Neural cell (in vitro differentiated cells): ENCODE measurements at regions not wholly inside any gene's neighbourhood (a gene's known extent, or its start where the extent isn't known, plus 50 kb on each side); places are given as distances from the start of the nearest gene placed in this dataset.

Experiments used
- H2AFZ ChIP-seq: fragments of 200-600, 300-800 bp; sonication (generic), shearing (Covaris generic); 2 replicates; pipeline ENCODE4 v1.6.0; 2014; ENCODE audit warnings: low read depth, mild to moderate bottlenecking, antibody characterized with exemption, low read length, moderate library complexity
- H3F3A ChIP-seq: fragments of 200-600 bp; shearing (Covaris generic); 2 replicates; pipeline ENCODE4 v1.6.1; 2016; ENCODE audit warnings: mild to moderate bottlenecking, moderate library complexity, mixed read lengths, antibody characterized with exemption, low read length; ENCODE audit not compliant: insufficient read depth, poor library complexity, severe bottlenecking
- H3K27ac ChIP-seq: fragments of 200-600, 300-800 bp; sonication (generic), shearing (Covaris generic); 2 replicates; pipeline ENCODE4 v1.5.1; 2014; ENCODE audit warnings: mild to moderate bottlenecking, low read length, moderate library complexity
- H3K27me3 ChIP-seq: fragments of 300-800, 200-600 bp; sonication (generic), shearing (Covaris generic); 2 replicates; pipeline ENCODE4 v1.6.0; 2014; ENCODE audit warnings: mild to moderate bottlenecking, low read depth, low read length, moderate library complexity; ENCODE audit not compliant: insufficient read depth
- H3K36me3 ChIP-seq: fragments of 300-800, 200-600 bp; sonication (generic), shearing (Covaris generic); 2 replicates; pipeline ENCODE4 v1.5.1; 2014; ENCODE audit warnings: mild to moderate bottlenecking, antibody characterized with exemption, low read length, moderate library complexity; ENCODE audit not compliant: insufficient read depth
- H3K4me2 ChIP-seq: fragments of 300-800, 200-600 bp; sonication (generic), shearing (Covaris generic); 2 replicates; pipeline ENCODE4 v1.6.0; 2014; ENCODE audit warnings: mild to moderate bottlenecking, low read length
- H3K4me3 ChIP-seq: fragments of 300-800, 200-600 bp; sonication (generic), shearing (Covaris generic); 2 replicates; pipeline ENCODE4 v1.5.1; 2014; ENCODE audit warnings: mild to moderate bottlenecking, low read length, moderate library complexity
- H3K79me2 ChIP-seq: fragments of 200-600 bp; shearing (Covaris generic); replicated peaks from 2 replicates; pipeline ENCODE4 v1.6.0; 2014; ENCODE audit warnings: mild to moderate bottlenecking, low read length, moderate library complexity; ENCODE audit not compliant: insufficient read depth
- H3K9ac ChIP-seq: fragments of 300-800, 200-600 bp; sonication (generic), shearing (Covaris generic); 2 replicates; pipeline ENCODE4 v1.6.1; 2016; ENCODE audit warnings: mild to moderate bottlenecking, low read length, mixed read lengths
- H3K9me2 ChIP-seq: fragments of 200-600 bp; shearing (Covaris generic); 2 replicates; pipeline ENCODE4 v1.6.1; 2016; ENCODE audit warnings: mild to moderate bottlenecking, low read length, mixed read lengths; ENCODE audit not compliant: insufficient read depth
- H3K9me3 ChIP-seq: fragments of 200-600, 300-800 bp; sonication (generic), shearing (Covaris generic); 2 replicates; pipeline ENCODE4 v1.6.1; 2016; ENCODE audit warnings: mild to moderate bottlenecking, mixed run types, low read length, moderate library complexity, mixed read lengths
- H4K20me1 ChIP-seq: fragments of 200-600 bp; shearing (Covaris generic); 2 replicates; pipeline ENCODE4 v1.6.1; 2016; ENCODE audit warnings: mild to moderate bottlenecking, mixed run types; ENCODE audit not compliant: insufficient read depth
- EP300 ChIP-seq: fragments of 450-650 bp; conservative IDR thresholded peaks from 2 replicates; pipeline ENCODE4 v1.6.1; 2014; ENCODE audit warnings: antibody characterized with exemption, mild to moderate bottlenecking, moderate library complexity; ENCODE audit not compliant: poor library complexity, severe bottlenecking
- EZH2 ChIP-seq: fragments of 200-600, 300-800 bp; shearing (Covaris generic), sonication (generic); IDR thresholded peaks from 2 replicates; pipeline ENCODE4 v1.6.1; 2014; ENCODE audit warnings: antibody characterized with exemption, low read length, borderline replicate concordance, mild to moderate bottlenecking; ENCODE audit not compliant: insufficient read depth, poor library complexity, severe bottlenecking
- MXI1 ChIP-seq: fragments of 450-650 bp; conservative IDR thresholded peaks from 2 replicates; pipeline ENCODE4 v1.6.1; 2014; ENCODE audit warnings: antibody characterized with exemption, mild to moderate bottlenecking; ENCODE audit not compliant: poor library complexity, severe bottlenecking
- POLR2AphosphoS5 ChIP-seq: IDR thresholded peaks from 2 replicates; pipeline ENCODE4 v1.6.1; 2012
- RAD21 ChIP-seq: fragments of 450-650 bp; conservative IDR thresholded peaks from 2 replicates; pipeline ENCODE4 v1.6.1; 2014; ENCODE audit warnings: antibody characterized with exemption, mild to moderate bottlenecking, moderate library complexity
- SMC3 ChIP-seq: fragments of 450-650 bp; conservative IDR thresholded peaks from 2 replicates; pipeline ENCODE4 v1.6.1; 2014; ENCODE audit warnings: antibody characterized with exemption, mild to moderate bottlenecking, moderate library complexity; ENCODE audit not compliant: poor library complexity
- TAF1 ChIP-seq: IDR thresholded peaks from 2 replicates; pipeline ENCODE4 v1.6.1; 2012; ENCODE audit warnings: low read depth
- TF ChIP-seq, protein P1 (sequence below): IDR thresholded peaks from 2 replicates; pipeline ENCODE4 v1.6.1; 2012; ENCODE audit warnings: borderline replicate concordance
- TF ChIP-seq, protein P2 (sequence below): fragments of 450-650 bp; IDR thresholded peaks from 2 replicates; pipeline ENCODE4 v1.5.1; 2014; ENCODE audit warnings: antibody characterized with exemption, mild to moderate bottlenecking, moderate library complexity; ENCODE audit not compliant: poor library complexity, severe bottlenecking

DNA sequence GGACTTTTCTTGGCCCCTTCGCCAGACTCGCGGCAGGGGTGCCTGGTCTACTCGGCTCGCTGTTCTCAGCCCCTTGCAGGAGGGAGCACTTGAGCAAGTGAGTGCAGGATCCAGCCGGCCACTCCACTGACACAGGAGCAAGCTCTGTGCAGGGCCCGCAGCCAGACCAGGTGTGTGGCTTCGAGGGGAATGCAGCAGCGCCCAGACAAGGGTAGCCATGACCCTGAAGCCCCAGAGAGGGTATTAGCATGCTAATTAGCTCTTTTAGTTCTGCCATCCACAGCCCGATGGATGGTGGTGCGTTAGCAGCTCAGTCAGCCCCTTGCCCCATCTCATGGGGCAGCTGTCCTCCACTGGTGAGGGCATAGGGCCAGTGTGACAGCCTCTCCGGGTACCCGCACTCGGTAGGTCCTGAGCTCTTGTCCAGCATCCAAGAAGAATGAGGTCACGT is 103.2 kb upstream of the HS6ST1 start:
- Histone ChIP-seq H3K9ac (no peak overlapping the region), H3F3A (no peaks in the 10 kb centered on the region)

DNA sequence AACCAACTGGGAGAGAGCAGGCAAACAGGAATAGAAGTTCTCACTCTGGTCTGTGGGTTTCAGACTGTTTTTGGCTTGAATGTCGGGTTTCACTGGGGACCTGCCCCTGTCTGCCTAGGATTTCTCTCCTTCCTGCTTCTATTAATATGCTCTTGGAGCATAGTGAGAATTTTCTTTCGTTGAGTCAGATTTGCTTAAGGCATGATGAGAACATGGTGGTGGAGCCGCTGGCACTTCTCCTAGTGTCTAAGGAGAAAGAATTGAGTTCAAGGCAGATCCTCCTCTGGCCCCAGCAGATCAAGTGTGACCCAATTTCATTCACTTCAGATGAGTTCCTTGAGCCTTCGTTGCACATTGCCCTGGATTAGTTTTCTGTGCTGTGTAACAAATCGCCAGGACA is 103.9 kb upstream of the HS6ST1 start:
- no peaks in the 10 kb centered on the region for H3K9me3 ChIP-seq
- H3K27ac ChIP-seq, result no peak overlapping the region
- no peaks in the 10 kb centered on the region for H4K20me1 ChIP-seq
- no peak overlapping the region for H3K9ac ChIP-seq
- no peaks in the 10 kb centered on the region for H3K79me2 ChIP-seq
- no peak overlapping the region for H3K4me3 ChIP-seq
- H3F3A ChIP-seq, result no peaks in the 10 kb centered on the region
- H3K36me3 ChIP-seq, result no peaks in the 10 kb centered on the region
- TF ChIP-seq, protein P1, sequence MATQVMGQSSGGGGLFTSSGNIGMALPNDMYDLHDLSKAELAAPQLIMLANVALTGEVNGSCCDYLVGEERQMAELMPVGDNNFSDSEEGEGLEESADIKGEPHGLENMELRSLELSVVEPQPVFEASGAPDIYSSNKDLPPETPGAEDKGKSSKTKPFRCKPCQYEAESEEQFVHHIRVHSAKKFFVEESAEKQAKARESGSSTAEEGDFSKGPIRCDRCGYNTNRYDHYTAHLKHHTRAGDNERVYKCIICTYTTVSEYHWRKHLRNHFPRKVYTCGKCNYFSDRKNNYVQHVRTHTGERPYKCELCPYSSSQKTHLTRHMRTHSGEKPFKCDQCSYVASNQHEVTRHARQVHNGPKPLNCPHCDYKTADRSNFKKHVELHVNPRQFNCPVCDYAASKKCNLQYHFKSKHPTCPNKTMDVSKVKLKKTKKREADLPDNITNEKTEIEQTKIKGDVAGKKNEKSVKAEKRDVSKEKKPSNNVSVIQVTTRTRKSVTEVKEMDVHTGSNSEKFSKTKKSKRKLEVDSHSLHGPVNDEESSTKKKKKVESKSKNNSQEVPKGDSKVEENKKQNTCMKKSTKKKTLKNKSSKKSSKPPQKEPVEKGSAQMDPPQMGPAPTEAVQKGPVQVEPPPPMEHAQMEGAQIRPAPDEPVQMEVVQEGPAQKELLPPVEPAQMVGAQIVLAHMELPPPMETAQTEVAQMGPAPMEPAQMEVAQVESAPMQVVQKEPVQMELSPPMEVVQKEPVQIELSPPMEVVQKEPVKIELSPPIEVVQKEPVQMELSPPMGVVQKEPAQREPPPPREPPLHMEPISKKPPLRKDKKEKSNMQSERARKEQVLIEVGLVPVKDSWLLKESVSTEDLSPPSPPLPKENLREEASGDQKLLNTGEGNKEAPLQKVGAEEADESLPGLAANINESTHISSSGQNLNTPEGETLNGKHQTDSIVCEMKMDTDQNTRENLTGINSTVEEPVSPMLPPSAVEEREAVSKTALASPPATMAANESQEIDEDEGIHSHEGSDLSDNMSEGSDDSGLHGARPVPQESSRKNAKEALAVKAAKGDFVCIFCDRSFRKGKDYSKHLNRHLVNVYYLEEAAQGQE, result no peak
- no peak for TF ChIP-seq EP300
- TF ChIP-seq TAF1, result no peak
- no peak for TF ChIP-seq EZH2
- no peak for TF ChIP-seq RAD21
- TF ChIP-seq SMC3, result no peak
- TF ChIP-seq POLR2AphosphoS5, result no peak
- no peak for TF ChIP-seq MXI1
- TF ChIP-seq, protein P2, sequence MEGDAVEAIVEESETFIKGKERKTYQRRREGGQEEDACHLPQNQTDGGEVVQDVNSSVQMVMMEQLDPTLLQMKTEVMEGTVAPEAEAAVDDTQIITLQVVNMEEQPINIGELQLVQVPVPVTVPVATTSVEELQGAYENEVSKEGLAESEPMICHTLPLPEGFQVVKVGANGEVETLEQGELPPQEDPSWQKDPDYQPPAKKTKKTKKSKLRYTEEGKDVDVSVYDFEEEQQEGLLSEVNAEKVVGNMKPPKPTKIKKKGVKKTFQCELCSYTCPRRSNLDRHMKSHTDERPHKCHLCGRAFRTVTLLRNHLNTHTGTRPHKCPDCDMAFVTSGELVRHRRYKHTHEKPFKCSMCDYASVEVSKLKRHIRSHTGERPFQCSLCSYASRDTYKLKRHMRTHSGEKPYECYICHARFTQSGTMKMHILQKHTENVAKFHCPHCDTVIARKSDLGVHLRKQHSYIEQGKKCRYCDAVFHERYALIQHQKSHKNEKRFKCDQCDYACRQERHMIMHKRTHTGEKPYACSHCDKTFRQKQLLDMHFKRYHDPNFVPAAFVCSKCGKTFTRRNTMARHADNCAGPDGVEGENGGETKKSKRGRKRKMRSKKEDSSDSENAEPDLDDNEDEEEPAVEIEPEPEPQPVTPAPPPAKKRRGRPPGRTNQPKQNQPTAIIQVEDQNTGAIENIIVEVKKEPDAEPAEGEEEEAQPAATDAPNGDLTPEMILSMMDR, result no peak
- H3K9me2 ChIP-seq, result no peaks in the 10 kb centered on the region
- no peak overlapping the region for H2AFZ ChIP-seq
- no peaks in the 10 kb centered on the region for H3K27me3 ChIP-seq
- H3K4me2 ChIP-seq, result no peak overlapping the region

More for the DNA sequence above, 103.2 kb upstream of the HS6ST1 start:
- TF ChIP-seq TAF1 (no peak), EP300 (no peak), EZH2 (no peak), RAD21 (no peak), SMC3 (no peak), MXI1 (no peak), POLR2AphosphoS5 (no peak)
- TF ChIP-seq, protein P1, result no peak
- TF ChIP-seq, protein P2, result no peak
- Histone ChIP-seq H4K20me1 (no peaks in the 10 kb centered on the region), H2AFZ (no peak overlapping the region), H3K4me2 (no peak overlapping the region), H3K27me3 (no peaks in the 10 kb centered on the region), H3K36me3 (no peaks in the 10 kb centered on the region), H3K79me2 (no peaks in the 10 kb centered on the region), H3K9me2 (no peaks in the 10 kb centered on the region), H3K27ac (no peak overlapping the region), H3K4me3 (no peak overlapping the region), H3K9me3 (no peaks in the 10 kb centered on the region)
